IMR-90 (cell line): ENCODE measurements at regions not wholly inside any gene's neighbourhood (a gene's known extent, or its start where the extent isn't known, plus 50 kb on each side); places are given as distances from the start of the nearest gene placed in this dataset.

Source experiments
- ATAC-seq: fragments of 200-7000 bp; cut with Tn5 transposase; 2 replicates; pipeline ENCODE4 v1.9.1; 2020; ENCODE audit warnings: low read depth, mild to moderate bottlenecking, moderate library complexity
- BruUV-seq: library from RNA; stranded (reverse); fragments of 400-500 nt; replicated peaks from 2 replicates; lab custom pipeline; 2021; lab: Mats Ljungman, UMichigan
- CTCF ChIA-PET: fragments of 300-600 bp; formaldehyde crosslinking; extraction: SDS; loops from one replicate; lab custom pipeline; 2021; ENCODE audit warnings: antibody characterized with exemption; lab: Yijun Ruan, JAX
- POLR2A ChIA-PET: fragments of 300-600 bp; sonication (Branson Sonifier 250); formaldehyde crosslinking; loops from one replicate; lab custom pipeline; 2022; ENCODE audit warnings: antibody characterized with exemption; ENCODE audit not compliant: unreplicated experiment; lab: Charles Lee
- DNase-seq: peaks from one replicate; pipeline ENCODE4 v3.0.0; 2013
- H2AFZ ChIP-seq: replicated peaks from 2 replicates; pipeline ENCODE3; 2013; ENCODE audit warnings: low read length, mild to moderate bottlenecking; ENCODE audit not compliant: poor library complexity
- H2AK5ac ChIP-seq: 2 replicates; pipeline ENCODE4 v1.6.1; 2013; ENCODE audit warnings: low read depth, low read length, inconsistent platforms
- H2AK9ac ChIP-seq: replicated peaks from 2 replicates; pipeline ENCODE3; 2013; ENCODE audit warnings: mild to moderate bottlenecking, low read depth, low read length, moderate library complexity; ENCODE audit not compliant: poor library complexity
- H2BK120ac ChIP-seq: 2 replicates; pipeline ENCODE4 v1.6.1; 2013; ENCODE audit warnings: low read depth, low read length, inconsistent platforms
- H2BK15ac ChIP-seq: 3 replicates; pipeline ENCODE4 v1.6.1; 2013; ENCODE audit warnings: low read depth, low read length, inconsistent platforms
- H2BK20ac ChIP-seq: 2 replicates; pipeline ENCODE4 v1.6.1; 2013; ENCODE audit warnings: low read depth, mild to moderate bottlenecking, inconsistent platforms, low read length, moderate library complexity
- H2BK5ac ChIP-seq: 2 replicates; pipeline ENCODE4 v1.6.1; 2013; ENCODE audit warnings: mild to moderate bottlenecking, low read depth, low read length, inconsistent platforms; ENCODE audit not compliant: poor library complexity, severe bottlenecking
- H3K14ac ChIP-seq: replicated peaks from 2 replicates; pipeline ENCODE4 v1.6.1; 2013; ENCODE audit warnings: low read depth, low read length, inconsistent platforms
- H3K18ac ChIP-seq: 2 replicates; pipeline ENCODE4 v1.6.1; 2013; ENCODE audit warnings: low read depth, low read length, control low read depth
- H3K23ac ChIP-seq: 2 replicates; pipeline ENCODE4 v1.6.1; 2013; ENCODE audit warnings: low read depth, low read length, inconsistent platforms
- H3K27ac ChIP-seq: 2 replicates; pipeline ENCODE4 v1.5.1; 2013; ENCODE audit warnings: mild to moderate bottlenecking, control low read depth, low read length; ENCODE audit not compliant: insufficient read depth
- H3K27me3 ChIP-seq: 2 replicates; pipeline ENCODE4 v1.6.1; 2013; ENCODE audit warnings: low read length; ENCODE audit not compliant: control insufficient read depth, insufficient read depth
- H3K36me3 ChIP-seq: 2 replicates; pipeline ENCODE4 v1.6.1; 2013; ENCODE audit warnings: low read length, mixed read lengths; ENCODE audit not compliant: control insufficient read depth, insufficient read depth
- H3K4ac ChIP-seq: 2 replicates; pipeline ENCODE4 v1.6.1; 2013; ENCODE audit warnings: low read depth, low read length, inconsistent platforms
- H3K4me1 ChIP-seq: 2 replicates; pipeline ENCODE4 v1.6.1; 2013; ENCODE audit warnings: low read length, mixed read lengths; ENCODE audit not compliant: control insufficient read depth, insufficient read depth
- H3K4me2 ChIP-seq: 2 replicates; pipeline ENCODE4 v1.6.1; 2013; ENCODE audit warnings: low read depth, mild to moderate bottlenecking, control low read depth, low read length, moderate library complexity
- H3K4me3 ChIP-seq: 2 replicates; pipeline ENCODE4 v1.5.1; 2013; ENCODE audit warnings: low read depth, mild to moderate bottlenecking, control low read depth, low read length, moderate library complexity; ENCODE audit not compliant: insufficient read depth
- H3K56ac ChIP-seq: 2 replicates; pipeline ENCODE4 v1.6.1; 2013; ENCODE audit warnings: low read length, inconsistent platforms; ENCODE audit not compliant: insufficient read depth; ENCODE audit errors: extremely low read depth
- H3K79me1 ChIP-seq, 2 experiments: 2 replicates each; pipeline ENCODE4 v1.6.1; 2013; ENCODE audit warnings: low read length in 2 of 2, inconsistent platforms in 1 of 2, low read depth in 1 of 2
- H3K9ac ChIP-seq: 2 replicates; pipeline ENCODE4 v1.6.1; 2013; ENCODE audit warnings: low read depth, low read length, control low read depth
- H3K9me1 ChIP-seq: 2 replicates; pipeline ENCODE4 v1.6.1; 2013; ENCODE audit warnings: low read length, inconsistent platforms; ENCODE audit not compliant: insufficient read depth
- H3K9me3 ChIP-seq: 2 replicates; pipeline ENCODE4 v1.6.1; 2013; ENCODE audit warnings: low read length; ENCODE audit not compliant: control insufficient read depth, insufficient read depth
- H4K20me1 ChIP-seq: 2 replicates; pipeline ENCODE4 v1.6.1; 2013; ENCODE audit warnings: low read length, inconsistent platforms; ENCODE audit not compliant: insufficient read depth
- H4K5ac ChIP-seq: 2 replicates; pipeline ENCODE4 v1.6.1; 2013; ENCODE audit warnings: mild to moderate bottlenecking, low read depth, low read length, control low read depth
- H4K8ac ChIP-seq, 2 experiments: 2 replicates each; pipeline ENCODE4 v1.6.1; 2013; ENCODE audit warnings: low read depth in 2 of 2, low read length in 2 of 2, control low read depth in 1 of 2, inconsistent platforms in 1 of 2
- H4K91ac ChIP-seq: 2 replicates; pipeline ENCODE4 v1.6.1; 2013; ENCODE audit warnings: low read depth, low read length, inconsistent platforms; ENCODE audit not compliant: insufficient read depth
- CEBPB ChIP-seq: IDR thresholded peaks from 2 replicates; pipeline ENCODE4 v1.6.1; 2012; ENCODE audit warnings: low read depth, low read length, improper control_type of control experiment
- ELK1 ChIP-seq: fragments of 150-350 bp; IDR thresholded peaks from 2 replicates; pipeline ENCODE4 v1.6.1; 2016; ENCODE audit warnings: low read depth, mild to moderate bottlenecking, low read length, moderate library complexity, borderline replicate concordance
- NFE2L2 ChIP-seq: fragments of 150-350 bp; IDR thresholded peaks from 2 replicates; pipeline ENCODE4 v1.6.1; 2016; ENCODE audit warnings: low read depth, mild to moderate bottlenecking, low read length
- RAD21 ChIP-seq: IDR thresholded peaks from 2 replicates; pipeline ENCODE4 v1.6.1; 2012; ENCODE audit warnings: low read length, improper control_type of control experiment
- SMC3 ChIP-seq: fragments of 150-350 bp; IDR thresholded peaks from 2 replicates; pipeline ENCODE4 v1.6.1; 2016; ENCODE audit warnings: low read depth, mild to moderate bottlenecking, antibody characterized with exemption, low read length, moderate library complexity
- USF2 ChIP-seq: fragments of 150-350 bp; IDR thresholded peaks from 2 replicates; pipeline ENCODE4 v1.6.1; 2017; ENCODE audit warnings: mild to moderate bottlenecking, antibody characterized with exemption, low read length, low read depth
- dilution Hi-C: fragments of 300-500 bp; cut with HindIII; formaldehyde crosslinking; loops from one replicate; pipeline ENCODE4 v1.14.3; 2018; ENCODE audit warnings: low sequenced_read_pairs; ENCODE audit not compliant: unreplicated experiment
- in situ Hi-C: fragments of 300-500 bp; cut with MboI; formaldehyde crosslinking; loops from 3 replicates; pipeline ENCODE4 v1.14.3; 2019; ENCODE audit warnings: low sequenced_read_pairs, inconsistent platforms, mixed read lengths
- intact Hi-C: fragments of 100-400 bp; cut with micrococcal nuclease; formaldehyde crosslinking; loops from 2 replicates; pipeline ENCODE4 v1.10.0; 2022

- POLR2A ChIA-PET: no interaction called here
Observed at GRCh38 chr3:80391573-80391972, 623.8 kb upstream of the ROBO1 start.

More at GRCh38 chr3:80391573-80391972, 623.8 kb upstream of the ROBO1 start:
- H4K5ac ChIP-seq: no peak overlapping the region
- H3K56ac ChIP-seq: no peak overlapping the region
- no peaks in the 10 kb centered on the region for H4K20me1 ChIP-seq
- no peak overlapping the region for H3K14ac ChIP-seq
- no peak overlapping the region for H3K27ac ChIP-seq
- no peaks in the 10 kb centered on the region for H3K79me1 ChIP-seq
- BruUV-seq: no TSS peak
- no peak overlapping the region for H4K91ac ChIP-seq
- H3K36me3 ChIP-seq: no peaks in the 10 kb centered on the region
- H2AK9ac ChIP-seq: no peak overlapping the region
- no peak for ATAC-seq
- H3K4me2 ChIP-seq: no peak overlapping the region
- CTCF ChIA-PET: interaction anchor here (0.7 kb wide), 1 partner anchor 180 kb away, joined by 3 read pairs; no protein-coding TSS in a partner anchor
- H3K27me3 ChIP-seq: no peaks in the 10 kb centered on the region
- in situ Hi-C loops: no loop called here
- TF ChIP-seq ELK1 (no peak), CEBPB (no peak), RAD21 (no peak), NFE2L2 (no peak), SMC3 (no peak), USF2 (no peak)
- H3K23ac ChIP-seq: no peak overlapping the region
- intact Hi-C loops: no loop called here
- no peak overlapping the region for H2AFZ ChIP-seq
- H3K4me3 ChIP-seq: no peak overlapping the region
- H3K4ac ChIP-seq: no peak overlapping the region
- no peaks in the 10 kb centered on the region for H3K4me1 ChIP-seq
- H3K9ac ChIP-seq: no peak overlapping the region
- H2BK20ac ChIP-seq: no peak overlapping the region
- H2BK15ac ChIP-seq: no peak overlapping the region
- DNase-seq: no peak
- H2AK5ac ChIP-seq: no peak overlapping the region
- dilution Hi-C loops: no loop called here
- H3K18ac ChIP-seq: no peak overlapping the region
- H3K9me1 ChIP-seq: no peaks in the 10 kb centered on the region
- no peak overlapping the region for H2BK5ac ChIP-seq
- no peaks in the 10 kb centered on the region for H3K9me3 ChIP-seq
- H2BK120ac ChIP-seq: no peak overlapping the region
- no peak overlapping the region for H4K8ac ChIP-seq
